ENCODE measurements at regions not wholly inside any gene's neighbourhood (a gene's known extent, or its start where the extent isn't known, plus 50 kb on each side); places are given as distances from the start of the nearest gene placed in this dataset.
A peak's percentile ranks its signal among the peaks of the same experiment; 100 is the strongest.

DNA sequence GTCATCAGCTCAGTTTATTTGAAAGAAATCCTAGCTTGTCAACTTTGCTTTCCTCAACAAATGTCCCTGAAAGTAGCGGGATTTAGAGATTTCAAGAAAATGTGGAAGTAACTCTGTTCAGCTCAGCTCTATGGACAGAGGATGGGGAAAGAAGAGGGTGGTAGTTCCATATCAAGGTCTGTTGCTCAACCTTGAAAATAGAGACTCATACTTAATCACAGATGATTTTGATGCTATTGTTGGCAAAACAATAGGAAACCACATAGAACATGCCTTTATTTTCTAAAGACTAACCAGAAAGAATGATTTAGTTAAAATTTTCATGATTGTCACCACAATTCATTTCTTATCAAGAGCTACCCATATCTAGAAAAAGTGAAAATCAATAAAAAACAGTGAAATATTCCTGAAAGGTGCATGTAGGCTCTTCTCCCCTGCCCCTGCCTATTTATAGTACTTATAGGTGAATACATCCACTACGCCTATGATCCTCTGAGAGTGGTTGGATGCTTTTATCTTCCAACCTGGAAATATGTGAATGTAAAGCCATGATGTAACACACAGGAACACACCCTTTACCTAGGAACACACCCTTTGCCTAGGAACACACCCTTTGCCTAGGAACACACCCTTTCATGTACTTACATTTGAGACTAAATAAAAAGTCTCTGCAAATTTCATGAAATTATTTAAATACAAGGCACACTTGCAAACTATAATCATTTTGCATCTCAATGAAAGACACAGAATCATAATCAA is 65.8 kb downstream of the ETAA1 start:
- DNase-seq (ENCODE audit: low read depth) = peak; percentile 70

DNA sequence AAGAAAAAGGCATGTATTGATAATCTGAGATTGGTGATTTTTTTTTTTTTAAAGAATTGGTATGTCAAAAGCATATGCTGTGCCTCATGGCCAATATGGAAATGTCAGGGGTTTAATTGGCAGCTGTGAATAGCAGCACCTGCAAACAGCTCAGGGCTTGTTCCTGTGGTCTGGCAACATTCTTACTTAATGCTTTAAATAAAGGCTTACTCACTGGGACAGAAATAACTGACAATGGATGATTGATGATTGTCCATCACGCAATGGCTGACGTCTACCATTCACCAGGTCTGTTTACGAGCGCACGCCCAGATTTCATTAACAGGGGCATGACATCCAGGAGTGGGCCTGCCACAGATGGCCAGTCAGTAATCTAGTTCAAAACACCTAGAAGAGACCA is 66.7 kb downstream of the ETAA1 start:
- DNase-seq (ENCODE audit: low read depth) = peak; percentile 95

GRCh38 chr2:67465623-67466022 is 68.5 kb downstream of the ETAA1 start:
- DNase-seq (ENCODE audit: low read depth) = no peak

DNA sequence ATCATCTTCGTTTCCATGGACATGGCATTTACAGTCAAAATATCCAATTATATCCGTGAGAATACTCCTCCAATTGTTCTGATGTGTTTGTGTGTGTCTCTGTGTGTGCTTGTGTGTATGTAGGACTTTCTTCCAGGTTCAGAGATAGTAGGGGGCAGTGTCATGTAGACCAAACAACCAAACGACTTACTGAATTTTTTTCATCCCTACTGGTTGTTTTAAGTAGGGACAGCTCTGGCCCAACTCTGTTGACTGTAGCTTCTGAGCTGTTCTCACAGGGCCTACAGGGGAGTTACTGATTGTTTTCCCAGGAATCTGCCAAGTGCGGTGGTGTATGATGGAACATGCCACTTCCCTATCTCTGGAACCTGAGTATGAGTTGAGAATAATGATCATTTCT is 69.6 kb downstream of the ETAA1 start:
- DNase-seq (ENCODE audit: low read depth) = peak; percentile 24

- DNase-seq (ENCODE audit: low read depth) = no peak
These were observed 74.5 kb downstream of the ETAA1 start for GRCh38 chr2:67471681-67472080.

GRCh38 chr2:67476809-67477790 is 80.0 kb downstream of the ETAA1 start:
- peak; percentile 62 for DNase-seq (ENCODE audit: low read depth)

DNA sequence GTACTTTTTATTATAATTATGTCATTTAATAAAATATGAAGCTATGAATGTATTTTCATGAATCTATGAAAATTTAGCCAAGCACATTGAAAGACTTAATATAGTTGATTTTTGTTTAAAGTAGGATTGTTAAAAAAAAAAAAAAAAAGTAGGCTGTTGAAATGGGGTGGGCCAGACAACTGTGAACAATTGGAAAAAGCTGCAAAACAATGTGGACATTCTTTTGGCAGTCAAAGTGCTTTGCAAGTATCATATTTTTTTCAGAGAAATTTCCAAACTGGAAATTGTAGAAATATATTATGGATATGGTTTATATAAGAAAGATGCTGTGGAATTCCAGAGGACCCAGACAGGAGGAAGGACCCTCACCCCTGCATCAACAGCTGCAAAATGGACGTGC is 82.1 kb downstream of the ETAA1 start:
- DNase-seq (ENCODE audit: low read depth) = no peak

DNA sequence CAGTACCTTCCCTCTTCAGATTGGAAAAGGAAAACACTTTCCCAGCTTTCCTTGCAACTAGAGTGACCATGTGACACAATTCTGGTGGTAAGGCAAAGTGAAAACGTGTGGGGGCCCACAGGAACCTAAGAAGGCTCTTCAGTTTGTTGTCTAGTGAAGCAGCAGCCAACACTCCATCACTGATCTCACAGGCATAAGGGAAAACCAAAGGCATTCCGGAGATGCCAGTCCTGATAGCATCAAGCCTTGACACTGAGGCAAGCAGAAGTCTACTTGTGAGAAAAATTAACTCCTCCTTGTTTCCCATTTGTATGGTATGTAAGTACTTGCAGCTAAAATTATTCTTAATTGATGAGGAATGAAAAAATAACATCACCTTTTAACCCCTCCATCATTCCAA is 88.3 kb downstream of the ETAA1 start:
- DNase-seq (ENCODE audit: low read depth) = peak; percentile 38

DNA sequence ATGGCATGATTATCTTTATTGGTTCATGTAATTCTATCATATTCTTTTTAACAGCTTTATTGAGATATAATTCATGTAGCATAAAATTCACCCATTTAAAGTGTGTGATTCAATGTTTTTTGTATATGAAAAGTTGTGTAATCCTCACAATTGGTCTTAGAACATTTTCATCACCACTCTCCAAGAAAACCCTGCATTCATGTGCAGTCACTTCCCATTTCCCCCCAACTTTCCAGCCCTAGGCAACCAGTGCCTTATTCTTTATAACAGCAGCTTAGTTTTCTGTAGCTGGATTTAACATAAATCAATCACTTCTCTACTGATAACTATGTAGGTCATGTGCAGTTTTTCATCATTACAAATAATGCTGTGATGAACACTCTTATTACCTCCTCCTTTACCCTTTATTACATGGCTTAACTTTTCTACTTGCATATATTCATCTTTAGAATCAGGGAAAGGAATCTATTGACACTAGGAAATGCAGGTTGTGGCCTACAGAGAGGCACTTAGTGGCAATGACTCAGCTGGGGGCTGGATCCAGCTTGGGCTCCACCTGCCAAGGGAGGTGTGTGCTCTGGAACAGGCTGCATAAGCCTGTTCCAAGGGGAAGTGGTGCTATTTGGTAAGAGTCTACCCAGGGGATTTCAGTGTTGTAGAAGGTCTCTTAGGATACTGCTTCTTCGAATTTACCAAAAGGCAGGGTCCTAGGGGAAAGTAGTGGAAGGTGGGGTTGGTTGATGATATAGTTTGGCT is 89.1 kb downstream of the ETAA1 start:
- DNase-seq (ENCODE audit: low read depth) = peak; percentile 72

DNA sequence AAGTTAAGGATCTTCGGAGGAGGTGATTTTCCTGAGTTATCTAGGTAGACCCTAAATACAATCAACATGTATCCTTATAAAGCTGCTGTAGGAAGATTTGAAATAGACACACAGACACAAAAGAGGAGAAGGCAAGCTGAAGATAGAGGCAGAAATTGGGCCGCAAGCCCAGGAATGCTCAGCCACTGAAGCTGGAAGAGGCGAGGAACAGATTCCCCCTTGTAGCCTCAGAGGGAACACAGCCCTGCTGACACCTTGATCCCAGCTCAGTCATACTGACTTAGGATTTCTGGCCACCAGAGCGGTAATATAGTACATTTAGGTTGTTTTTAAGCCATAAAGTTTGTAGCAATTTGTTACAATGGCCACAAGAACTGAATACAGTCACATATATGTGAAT is 90.9 kb downstream of the ETAA1 start:
- DNase-seq (ENCODE audit: low read depth) = no peak

- DNase-seq (ENCODE audit: low read depth) = no peak
These were observed 92.3 kb downstream of the ETAA1 start for GRCh38 chr2:67489396-67489795.

GRCh38 chr2:67498931-67499330 is 101.8 kb downstream of the ETAA1 start:
- no peak for DNase-seq (ENCODE audit: low read depth)

DNA sequence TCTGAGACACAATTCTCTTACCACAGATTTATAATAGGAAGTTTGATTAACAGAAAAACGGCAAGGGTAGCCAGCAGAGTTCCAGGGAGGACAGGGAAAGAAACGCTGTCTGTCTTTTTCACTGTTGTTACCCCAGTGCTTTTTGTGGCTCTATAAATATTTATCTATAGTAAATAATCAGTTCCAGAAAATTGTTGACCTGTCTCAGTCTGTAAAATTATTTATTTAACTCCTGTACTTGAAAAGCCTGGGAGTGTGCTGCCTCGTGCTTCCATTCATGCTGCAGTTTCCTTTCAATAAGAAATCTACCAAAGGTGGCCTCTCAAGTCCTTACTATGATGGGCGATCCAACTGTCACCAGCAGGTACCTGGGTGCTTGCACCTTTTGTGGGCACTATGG is 102.9 kb downstream of the ETAA1 start:
- DNase-seq (ENCODE audit: low read depth) = no peak

- DNase-seq (ENCODE audit: low read depth) = peak; percentile 12
These were observed 103.4 kb downstream of the ETAA1 start for GRCh38 chr2:67500541-67500940.

DNA sequence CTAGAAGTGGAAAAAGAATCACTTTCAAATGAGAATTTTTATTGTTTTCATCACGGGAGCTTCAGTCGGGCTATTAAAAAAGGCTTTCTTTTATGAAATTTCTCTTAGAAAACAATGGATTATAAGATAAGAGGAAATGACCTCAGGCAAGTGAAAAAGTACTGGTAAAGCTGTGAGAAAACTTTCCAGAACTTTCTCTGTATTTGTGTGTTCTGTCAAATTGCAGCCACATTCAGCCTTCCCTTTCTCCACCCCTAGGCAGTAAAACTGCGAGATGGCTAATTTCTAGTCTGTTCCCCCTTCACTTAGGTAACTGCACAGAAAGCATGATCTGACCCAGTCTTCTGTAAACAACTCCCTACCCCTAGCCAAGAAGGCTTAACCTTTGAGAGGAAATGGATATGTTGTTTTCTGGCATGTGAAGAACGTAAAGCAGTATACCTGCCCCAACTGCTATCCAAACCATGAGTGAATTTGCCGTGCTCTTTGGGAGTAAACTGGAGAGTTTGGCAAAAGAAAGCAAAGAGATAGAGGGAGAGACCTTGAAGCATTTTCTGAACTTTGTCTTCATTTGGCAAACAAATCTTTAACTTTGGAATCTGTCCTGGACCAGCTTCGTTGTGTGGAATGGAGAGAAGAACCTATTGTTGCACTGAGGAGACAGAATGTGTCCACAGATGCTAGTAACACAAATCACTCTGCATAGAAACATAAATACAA is 105.4 kb downstream of the ETAA1 start:
- peak; percentile 26 for DNase-seq (ENCODE audit: low read depth)

DNA sequence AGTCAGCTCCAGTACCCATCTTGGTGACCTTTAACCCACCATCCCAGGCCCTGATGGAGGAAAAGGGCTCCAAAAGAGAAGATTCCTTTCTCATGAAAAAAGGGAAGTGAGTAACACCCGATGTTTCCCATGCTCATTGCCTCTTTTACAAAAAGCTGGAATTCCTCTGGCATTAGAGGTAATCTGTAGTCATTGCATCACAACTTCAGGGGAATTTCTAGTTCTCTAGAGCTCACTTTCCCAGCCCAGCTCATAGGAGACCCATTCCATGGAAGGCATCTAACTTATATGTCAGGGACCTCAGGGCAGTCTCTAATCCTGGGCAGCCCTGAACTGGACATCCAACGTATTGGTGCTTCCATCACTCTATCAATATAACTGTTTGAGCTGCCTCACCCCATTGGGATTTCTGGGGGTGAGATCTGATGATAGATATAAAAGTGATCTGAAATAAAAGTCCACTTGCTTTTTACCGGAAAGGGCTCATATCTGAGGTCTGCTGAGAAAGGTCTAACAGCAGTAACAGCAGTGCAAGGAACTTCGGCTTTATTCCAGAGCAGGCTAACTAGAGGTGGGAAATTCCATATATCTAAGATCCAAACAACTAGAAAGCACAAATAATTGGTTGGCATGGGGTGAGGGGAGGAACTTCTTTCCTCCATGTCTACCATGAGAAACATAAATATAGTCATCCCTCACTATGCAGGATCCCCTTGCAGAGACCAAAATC is 106.1 kb downstream of the ETAA1 start:
- DNase-seq (ENCODE audit: low read depth) = peak; percentile 90

DNA sequence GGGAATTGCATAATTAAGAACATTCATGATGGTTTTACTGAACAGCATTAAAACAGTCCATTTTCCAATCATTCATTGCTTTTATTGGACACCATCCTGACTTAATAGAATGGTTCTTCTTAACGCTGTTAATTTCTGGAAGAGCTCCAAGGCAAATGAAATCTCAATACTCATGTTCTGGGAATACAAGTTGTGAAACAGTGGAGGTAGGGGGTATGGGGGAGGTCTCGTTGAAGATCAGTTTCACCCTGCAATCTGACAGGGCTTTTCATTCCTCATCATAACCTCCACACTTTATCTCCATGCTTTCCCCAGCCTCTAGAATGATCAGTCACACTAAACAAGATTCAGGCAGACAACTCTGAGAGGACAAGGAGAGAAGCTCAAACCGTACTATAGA is 113.6 kb downstream of the ETAA1 start:
- DNase-seq (ENCODE audit: low read depth) = peak; percentile 49

- DNase-seq (ENCODE audit: low read depth) = peak; percentile 29
These were observed 117.4 kb downstream of the ETAA1 start for GRCh38 chr2:67514515-67514914.

GRCh38 chr2:67515056-67515455 is 117.9 kb downstream of the ETAA1 start:
- peak; percentile 15 for DNase-seq (ENCODE audit: low read depth)

GRCh38 chr2:67515538-67515937 is 118.4 kb downstream of the ETAA1 start:
- no peak for DNase-seq (ENCODE audit: low read depth)

- DNase-seq (ENCODE audit: low read depth) = no peak
These were observed 119.2 kb downstream of the ETAA1 start for GRCh38 chr2:67516362-67516761.
